K562 (cell line): ENCODE measurements at regions not wholly inside any gene's neighbourhood (a gene's known extent, or its start where the extent isn't known, plus 50 kb on each side); places are given as distances from the start of the nearest gene placed in this dataset.

Experiments used
- ATAC-seq: fragments of 200-7000 bp; cut with Tn5 transposase; 3 replicates; pipeline ENCODE4 v1.9.1; 2020; ENCODE audit warnings: moderate library complexity
- BruUV-seq: library from RNA; stranded (reverse); fragments of 400-500 nt; replicated peaks from 2 replicates; lab custom pipeline; 2021; lab: Mats Ljungman, UMichigan
- CTCF ChIA-PET: fragments of 300-600 bp; formaldehyde crosslinking; extraction: SDS; loops from one replicate; lab custom pipeline; 2021; ENCODE audit warnings: low intra/inter-chr PET ratio; lab: Yijun Ruan, JAX
- POLR2A ChIA-PET: fragments of 300-600, 350-650 bp; sonication (Branson Sonifier 250); formaldehyde crosslinking; extraction: SDS; loops from one replicate; lab custom pipeline; 2021; ENCODE audit warnings: antibody characterized with exemption, inconsistent platforms; lab: Yijun Ruan, JAX
- DNase-seq, 4 experiments: peaks; one replicate each; pipeline versions ENCODE4 v3.0.0 to v3.0.0-alpha.2; 2011 to 2018; ENCODE audit warnings: low spot score in 3 of 4, mixed read lengths in 3 of 4; ENCODE audit errors: extremely low read depth in 1 of 4
- FAIRE-seq: peaks from 2 replicates; lab custom pipeline; 2011; peaks lifted over from hg19 to GRCh38; lab: Jason Lieb, UNC
- H2AFZ ChIP-seq: 2 replicates; pipeline ENCODE4 v1.6.0; 2011; ENCODE audit warnings: low read depth, low read length, control low read depth, inconsistent platforms
- H3K27ac ChIP-seq: fragments of 200-600 bp; 3 replicates; pipeline ENCODE4 v1.8.0; 2011; ENCODE audit warnings: low read depth, mild to moderate bottlenecking, control low read depth, inconsistent platforms, low read length, moderate library complexity, mixed read lengths; ENCODE audit errors: extremely low read depth
- H3K27me3 ChIP-seq, 2 experiments: fragments of 300-600 bp in 1 of 2; 2 replicates in 1 of 2; 3 replicates in 1 of 2; pipeline versions ENCODE4 v1.6.0 to v1.8.0; 2011; ENCODE audit warnings: inconsistent platforms in 2 of 2, low read length in 2 of 2, mild to moderate bottlenecking in 1 of 2, mixed read lengths in 1 of 2, moderate library complexity in 1 of 2; ENCODE audit not compliant: control insufficient read depth in 2 of 2, insufficient read depth in 2 of 2
- H3K36me3 ChIP-seq: fragments of 300-600 bp; 3 replicates; pipeline ENCODE4 v1.8.0; 2011; ENCODE audit warnings: mild to moderate bottlenecking, low read length, inconsistent platforms; ENCODE audit not compliant: control insufficient read depth, insufficient read depth
- H3K4me1 ChIP-seq, 2 experiments: fragments of 200-600 bp in 1 of 2; replicated peaks in 1 of 2; 2 replicates in 1 of 2; 3 replicates in 1 of 2; pipeline versions ENCODE4 v1.5.1 to v1.8.0; 2011; ENCODE audit warnings: inconsistent platforms in 2 of 2, low read length in 2 of 2, mild to moderate bottlenecking in 1 of 2, mixed read lengths in 1 of 2, moderate library complexity in 1 of 2; ENCODE audit not compliant: control insufficient read depth in 2 of 2, insufficient read depth in 2 of 2
- H3K4me2 ChIP-seq: 2 replicates; pipeline ENCODE4 v1.6.1; 2011; ENCODE audit warnings: low read length, control low read depth, inconsistent platforms, mixed read lengths; ENCODE audit not compliant: insufficient read depth
- H3K4me3 ChIP-seq: fragments of 200-600 bp; sonication (generic), shearing (Covaris generic); 2 replicates; pipeline ENCODE4 v1.5.1; 2016; ENCODE audit warnings: control low read depth, inconsistent platforms
- H3K79me2 ChIP-seq: fragments of 200-600 bp; 3 replicates; pipeline ENCODE4 v1.8.0; 2011; ENCODE audit warnings: low read length, inconsistent platforms; ENCODE audit not compliant: control insufficient read depth, insufficient read depth
- H3K9ac ChIP-seq, 2 experiments: 2 replicates each; pipeline versions ENCODE4 v1.6.0 to v1.6.1; 2011; ENCODE audit warnings: low read depth in 2 of 2, low read length in 2 of 2, control low read depth in 1 of 2, inconsistent platforms in 1 of 2, mild to moderate bottlenecking in 1 of 2, mixed read lengths in 1 of 2; ENCODE audit not compliant: insufficient read depth in 1 of 2
- H3K9me1 ChIP-seq: one replicate; pipeline ENCODE4 v1.6.0; 2011; ENCODE audit warnings: inconsistent platforms, mild to moderate bottlenecking, low read length, moderate library complexity; ENCODE audit not compliant: control insufficient read depth, insufficient read depth
- H3K9me3 ChIP-seq: replicated peaks from 2 replicates; pipeline ENCODE4 v1.5.1; 2011; ENCODE audit warnings: low read depth, low read length, inconsistent platforms; ENCODE audit not compliant: control insufficient read depth, insufficient read depth
- H4K20me1 ChIP-seq: replicated peaks from 2 replicates; pipeline ENCODE4 v1.6.1; 2011; ENCODE audit warnings: low read length, inconsistent platforms, mixed read lengths; ENCODE audit not compliant: control insufficient read depth, insufficient read depth
- ZNF407 ChIP-seq: fragments of 450-650 bp; IDR thresholded peaks from 2 replicates; pipeline ENCODE4 v1.6.1; 2016; ENCODE audit warnings: low read depth
- WGBS: fragments of 100-300 bp; shearing (Covaris generic); methylation state at CpG from one replicate; pipeline ENCODE4 v1.1.6; 2016; ENCODE audit warnings: low coverage, mixed read lengths; ENCODE audit not compliant: insufficient coverage; ENCODE audit errors: missing lambda C conversion rate; 5-methylcytosine and 5-hydroxymethylcytosine counted together
- in situ Hi-C: fragments of 300-500 bp; cut with MboI; formaldehyde crosslinking; loops from 4 replicates; pipeline ENCODE4 v1.15.0; 2018; ENCODE audit warnings: inconsistent platforms, mixed read lengths
- intact Hi-C: fragments of 100-400 bp; cut with micrococcal nuclease; formaldehyde crosslinking; loops from 2 replicates; pipeline ENCODE4 v1.14.2; 2022

GRCh38 chr6:21539621-21540100 is 53.9 kb upstream of the SOX4 start:
- no peaks in the 10 kb centered on the region for H3K79me2 ChIP-seq
- no peaks in the 10 kb centered on the region for H4K20me1 ChIP-seq
- ChIA-PET CTCF (no interaction called here), POLR2A (no interaction called here)
- H2AFZ ChIP-seq = no peak overlapping the region
- no TSS peak for BruUV-seq
- no peaks in the 10 kb centered on the region for H3K4me1 ChIP-seq
- no peak for TF ChIP-seq ZNF407
- in situ Hi-C loops = no loop called here
- H3K36me3 ChIP-seq = no peaks in the 10 kb centered on the region
- no peaks in the 10 kb centered on the region for H3K9me1 ChIP-seq
- DNase-seq (no peak), ATAC-seq (no peak), FAIRE-seq (no peak)
- 0% methylated on average over 4 of the region's 4 CpGs for WGBS
- H3K9ac ChIP-seq = no peak overlapping the region
- no peak overlapping the region for H3K27ac ChIP-seq
- H3K9me3 ChIP-seq = no peaks in the 10 kb centered on the region
- intact Hi-C loops = no loop called here
- no peak overlapping the region for H3K4me3 ChIP-seq
- no peak overlapping the region for H3K4me2 ChIP-seq
- no peaks in the 10 kb centered on the region for H3K27me3 ChIP-seq
